ENCODE measurements at regions not wholly inside any gene's neighbourhood (a gene's known extent, or its start where the extent isn't known, plus 50 kb on each side); places are given as distances from the start of the nearest gene placed in this dataset.

GRCh38 chr1:191101960-191102359, 624.3 kb upstream of the BRINP3 start:
- ATAC-seq (replicated peaks in 1 of 4), result no peak
- Histone ChIP-seq H3K4me1 (ENCODE audit: control insufficient read depth in 1 of 2, extremely low read depth in 1 of 2, insufficient read depth in 2 of 2, low read length in 2 of 2) (no peaks in the 10 kb centered on the region), H3K4me3 (ENCODE audit: control insufficient read depth in 1 of 2, extremely low read depth in 1 of 2, low read length in 1 of 2) (no peak overlapping the region), H3K27ac (ENCODE audit: low read length) (no peak overlapping the region), H3K36me3 (ENCODE audit: control insufficient read depth in 2 of 2, extremely low read depth in 1 of 2, insufficient read depth in 1 of 2, low read length in 1 of 2) (no peaks in the 10 kb centered on the region), H3K9me3 (no peaks in the 10 kb centered on the region), H3K27me3 (replicated peaks in 1 of 2; ENCODE audit: control insufficient read depth in 2 of 2, extremely low read depth in 1 of 2, insufficient read depth in 2 of 2, low read length in 1 of 2) (no peaks in the 10 kb centered on the region)
- Mint-ChIP-seq H3K4me3 (no peak overlapping the region), H3K4me1 (no peaks in the 10 kb centered on the region), H3K9me3 (peaks cover 8 to 15% (median 13%) of the 10 kb centered on the region in 3 donors), H3K27me3 (no peaks in the 10 kb centered on the region), H3K36me3 (no peaks in the 10 kb centered on the region), H3K27ac (no peak overlapping the region)
- no peak for DNase-seq
- whole genome bisulfite sequencing (ENCODE audit: insufficient coverage), result 100% methylated on average over 1 of the region's 3 CpGs
- ChIA-PET CTCF (no interaction called here), POLR2A (no interaction called here)

GRCh38 chr1:191125950-191126349, 648.3 kb upstream of the BRINP3 start:
- Mint-ChIP-seq H3K9me3 (peaks cover 22 to 45% (median 24%) of the 10 kb centered on the region in 3 donors), H3K36me3 (no peaks in the 10 kb centered on the region), H3K4me1 (no peaks in the 10 kb centered on the region), H3K4me3 (no peak overlapping the region), H3K27me3 (no peaks in the 10 kb centered on the region), H3K27ac (no peak overlapping the region)
- no peak for ATAC-seq (replicated peaks in 1 of 4)
- ChIA-PET POLR2A (no interaction called here), CTCF (no interaction called here)
- H3K4me3 ChIP-seq (ENCODE audit: control insufficient read depth in 1 of 2, extremely low read depth in 1 of 2, low read length in 1 of 2), result no peak overlapping the region
- no peaks in the 10 kb centered on the region for H3K4me1 ChIP-seq (ENCODE audit: control insufficient read depth in 1 of 2, extremely low read depth in 1 of 2, insufficient read depth in 2 of 2, low read length in 2 of 2)
- no peaks in the 10 kb centered on the region for H3K27me3 ChIP-seq (replicated peaks in 1 of 2; ENCODE audit: control insufficient read depth in 2 of 2, extremely low read depth in 1 of 2, insufficient read depth in 2 of 2, low read length in 1 of 2)
- no peak overlapping the region for H3K27ac ChIP-seq (ENCODE audit: low read length)
- 82% methylated on average over 3 of the region's 3 CpGs for WGBS (ENCODE audit: insufficient coverage)
- no peak for DNase-seq
- H3K36me3 ChIP-seq (ENCODE audit: control insufficient read depth in 2 of 2, extremely low read depth in 1 of 2, insufficient read depth in 1 of 2, low read length in 1 of 2), result no peaks in the 10 kb centered on the region
- no peaks in the 10 kb centered on the region for H3K9me3 ChIP-seq

GRCh38 chr1:191134796-191135195, 657.1 kb upstream of the BRINP3 start:
- no peak overlapping the region for H3K27ac ChIP-seq (ENCODE audit: low read length)
- DNase-seq (no peak), ATAC-seq (replicated peaks in 1 of 4) (no peak)
- no peaks in the 10 kb centered on the region for H3K27me3 Mint-ChIP-seq
- no peaks in the 10 kb centered on the region for H3K9me3 ChIP-seq
- H3K27me3 ChIP-seq (replicated peaks in 1 of 2; ENCODE audit: control insufficient read depth in 2 of 2, extremely low read depth in 1 of 2, insufficient read depth in 2 of 2, low read length in 1 of 2), result no peaks in the 10 kb centered on the region
- H3K36me3 ChIP-seq (ENCODE audit: control insufficient read depth in 2 of 2, extremely low read depth in 1 of 2, insufficient read depth in 1 of 2, low read length in 1 of 2), result no peaks in the 10 kb centered on the region
- H3K36me3 Mint-ChIP-seq, result no peaks in the 10 kb centered on the region
- H3K27ac Mint-ChIP-seq, result no peak overlapping the region
- no peaks in the 10 kb centered on the region for H3K4me1 Mint-ChIP-seq
- POLR2A ChIA-PET, result no interaction called here
- H3K4me3 ChIP-seq (ENCODE audit: control insufficient read depth in 1 of 2, extremely low read depth in 1 of 2, low read length in 1 of 2), result no peak overlapping the region
- H3K4me1 ChIP-seq (ENCODE audit: control insufficient read depth in 1 of 2, extremely low read depth in 1 of 2, insufficient read depth in 2 of 2, low read length in 2 of 2), result no peaks in the 10 kb centered on the region
- no peak overlapping the region for H3K4me3 Mint-ChIP-seq
- peaks cover 9 to 28% (median 21%) of the 10 kb centered on the region in 3 donors for H3K9me3 Mint-ChIP-seq
- 5% methylated on average over 3 of the region's 7 CpGs for WGBS (ENCODE audit: insufficient coverage)
- CTCF ChIA-PET, result no interaction called here

GRCh38 chr1:191140038-191140437, 662.4 kb upstream of the BRINP3 start:
- Mint-ChIP-seq H3K27me3 (no peaks in the 10 kb centered on the region), H3K36me3 (no peaks in the 10 kb centered on the region), H3K27ac (no peak overlapping the region), H3K9me3 (peaks cover 5 to 10% (median 9%) of the 10 kb centered on the region in 3 donors), H3K4me1 (no peaks in the 10 kb centered on the region), H3K4me3 (no peak overlapping the region)
- no peak for DNase-seq
- Histone ChIP-seq H3K4me1 (ENCODE audit: control insufficient read depth in 1 of 2, extremely low read depth in 1 of 2, insufficient read depth in 2 of 2, low read length in 2 of 2) (no peaks in the 10 kb centered on the region), H3K36me3 (ENCODE audit: control insufficient read depth in 2 of 2, extremely low read depth in 1 of 2, insufficient read depth in 1 of 2, low read length in 1 of 2) (no peaks in the 10 kb centered on the region), H3K27ac (ENCODE audit: low read length) (no peak overlapping the region), H3K27me3 (replicated peaks in 1 of 2; ENCODE audit: control insufficient read depth in 2 of 2, extremely low read depth in 1 of 2, insufficient read depth in 2 of 2, low read length in 1 of 2) (no peaks in the 10 kb centered on the region), H3K9me3 (no peaks in the 10 kb centered on the region), H3K4me3 (ENCODE audit: control insufficient read depth in 1 of 2, extremely low read depth in 1 of 2, low read length in 1 of 2) (no peak overlapping the region)
- ChIA-PET POLR2A (no interaction called here), CTCF (no interaction called here)
- WGBS (ENCODE audit: insufficient coverage), result no CpG with 5 or more reads among the region's 1 CpG
- no peak for ATAC-seq (replicated peaks in 1 of 4)

GRCh38 chr1:191142748-191143147, 665.1 kb upstream of the BRINP3 start:
- Histone ChIP-seq H3K4me1 (ENCODE audit: control insufficient read depth in 1 of 2, extremely low read depth in 1 of 2, insufficient read depth in 2 of 2, low read length in 2 of 2) (no peaks in the 10 kb centered on the region), H3K27me3 (replicated peaks in 1 of 2; ENCODE audit: control insufficient read depth in 2 of 2, extremely low read depth in 1 of 2, insufficient read depth in 2 of 2, low read length in 1 of 2) (no peaks in the 10 kb centered on the region), H3K36me3 (ENCODE audit: control insufficient read depth in 2 of 2, extremely low read depth in 1 of 2, insufficient read depth in 1 of 2, low read length in 1 of 2) (no peaks in the 10 kb centered on the region), H3K9me3 (no peaks in the 10 kb centered on the region), H3K4me3 (ENCODE audit: control insufficient read depth in 1 of 2, extremely low read depth in 1 of 2, low read length in 1 of 2) (no peak overlapping the region), H3K27ac (ENCODE audit: low read length) (no peak overlapping the region)
- Mint-ChIP-seq H3K9me3 (peaks cover 3 to 14% (median 9%) of the 10 kb centered on the region in 3 donors), H3K4me1 (no peaks in the 10 kb centered on the region), H3K27me3 (no peaks in the 10 kb centered on the region), H3K36me3 (no peaks in the 10 kb centered on the region), H3K4me3 (no peak overlapping the region), H3K27ac (no peak overlapping the region)
- CTCF ChIA-PET, result no interaction called here
- POLR2A ChIA-PET, result no interaction called here
- ATAC-seq (replicated peaks in 1 of 4) (no peak), DNase-seq (no peak)
- WGBS (ENCODE audit: insufficient coverage), result 67% methylated on average over 2 of the region's 3 CpGs

- Mint-ChIP-seq H3K27me3 (no peaks in the 10 kb centered on the region), H3K36me3 (no peaks in the 10 kb centered on the region), H3K9me3 (peaks cover 7 to 16% (median 15%) of the 10 kb centered on the region in 3 donors), H3K27ac (no peak overlapping the region), H3K4me3 (no peak overlapping the region), H3K4me1 (no peaks in the 10 kb centered on the region)
- POLR2A ChIA-PET, result no interaction called here
- no peak overlapping the region for H3K4me3 ChIP-seq (ENCODE audit: control insufficient read depth in 1 of 2, extremely low read depth in 1 of 2, low read length in 1 of 2)
- no peak for ATAC-seq (replicated peaks in 1 of 4)
- H3K27me3 ChIP-seq (replicated peaks in 1 of 2; ENCODE audit: control insufficient read depth in 2 of 2, extremely low read depth in 1 of 2, insufficient read depth in 2 of 2, low read length in 1 of 2), result no peaks in the 10 kb centered on the region
- H3K9me3 ChIP-seq, result no peaks in the 10 kb centered on the region
- H3K36me3 ChIP-seq (ENCODE audit: control insufficient read depth in 2 of 2, extremely low read depth in 1 of 2, insufficient read depth in 1 of 2, low read length in 1 of 2), result no peaks in the 10 kb centered on the region
- H3K27ac ChIP-seq (ENCODE audit: low read length), result no peak overlapping the region
- no peaks in the 10 kb centered on the region for H3K4me1 ChIP-seq (ENCODE audit: control insufficient read depth in 1 of 2, extremely low read depth in 1 of 2, insufficient read depth in 2 of 2, low read length in 2 of 2)
- 62% methylated on average over 2 of the region's 3 CpGs for WGBS (ENCODE audit: insufficient coverage)
- DNase-seq, result no peak
- CTCF ChIA-PET, result no interaction called here
Observed at GRCh38 chr1:191145834-191146233, 668.2 kb upstream of the BRINP3 start.

GRCh38 chr1:191151321-191151807, 673.7 kb upstream of the BRINP3 start:
- Histone ChIP-seq H3K9me3 (no peaks in the 10 kb centered on the region), H3K4me3 (ENCODE audit: control insufficient read depth in 1 of 2, extremely low read depth in 1 of 2, low read length in 1 of 2) (no peak overlapping the region), H3K4me1 (ENCODE audit: control insufficient read depth in 1 of 2, extremely low read depth in 1 of 2, insufficient read depth in 2 of 2, low read length in 2 of 2) (no peaks in the 10 kb centered on the region), H3K27me3 (replicated peaks in 1 of 2; ENCODE audit: control insufficient read depth in 2 of 2, extremely low read depth in 1 of 2, insufficient read depth in 2 of 2, low read length in 1 of 2) (no peaks in the 10 kb centered on the region), H3K36me3 (ENCODE audit: control insufficient read depth in 2 of 2, extremely low read depth in 1 of 2, insufficient read depth in 1 of 2, low read length in 1 of 2) (no peaks in the 10 kb centered on the region), H3K27ac (ENCODE audit: low read length) (no peak overlapping the region)
- H3K27ac Mint-ChIP-seq, result no peak overlapping the region
- H3K27me3 Mint-ChIP-seq, result no peaks in the 10 kb centered on the region
- H3K4me1 Mint-ChIP-seq, result no peaks in the 10 kb centered on the region
- no peaks in the 10 kb centered on the region for H3K36me3 Mint-ChIP-seq
- no peak overlapping the region for H3K4me3 Mint-ChIP-seq
- CTCF ChIA-PET, result no interaction called here
- DNase-seq (no peak), ATAC-seq (replicated peaks in 1 of 4) (no peak)
- POLR2A ChIA-PET, result no interaction called here
- WGBS (ENCODE audit: insufficient coverage), result 95% methylated on average over 23 of the region's 39 CpGs
- H3K9me3 Mint-ChIP-seq, result peaks cover 9 to 17% (median 11%) of the 10 kb centered on the region in 3 donors

All from T-cell (primary cell).